ENCODE measurements at regions not wholly inside any gene's neighbourhood (a gene's known extent, or its start where the extent isn't known, plus 50 kb on each side); places are given as distances from the start of the nearest gene placed in this dataset.

GRCh38 chr18:39802648-39803229 is 2152.3 kb upstream of the PIK3C3 start:
- 93% methylated on average over 13 of the region's 17 CpGs for WGBS (ENCODE audit: insufficient coverage)

GRCh38 chr18:39801848-39802247 is 2153.2 kb upstream of the PIK3C3 start:
- no peaks in the 10 kb centered on the region for H3K27me3 ChIP-seq (ENCODE audit: control insufficient read depth, insufficient read depth, low read length)
- 93% methylated on average over 3 of the region's 9 CpGs for WGBS (ENCODE audit: insufficient coverage)
- no peak overlapping the region for H3K27ac ChIP-seq (ENCODE audit: low read depth, low read length)
- no peak overlapping the region for H3K4me3 ChIP-seq (ENCODE audit: low read depth, low read length)
- H3K4me1 ChIP-seq (ENCODE audit: control insufficient read depth, insufficient read depth, low read length), result peaks cover 10% of the 10 kb centered on the region
- no peaks in the 10 kb centered on the region for H3K36me3 ChIP-seq (ENCODE audit: control insufficient read depth, insufficient read depth, low read length)
- DNase-seq (ENCODE audit: low read depth in 4 of 6, low spot score in 6 of 6), result no peak
- H3K9me3 ChIP-seq (ENCODE audit: control insufficient read depth, insufficient read depth, low read length), result no peaks in the 10 kb centered on the region

More at GRCh38 chr18:39802648-39803229, 2152.3 kb upstream of the PIK3C3 start:
- Histone ChIP-seq H3K4me3 (ENCODE audit: low read depth, low read length) (no peak overlapping the region), H3K9me3 (ENCODE audit: control insufficient read depth, insufficient read depth, low read length) (no peaks in the 10 kb centered on the region), H3K36me3 (ENCODE audit: control insufficient read depth, insufficient read depth, low read length) (no peaks in the 10 kb centered on the region), H3K27me3 (ENCODE audit: control insufficient read depth, insufficient read depth, low read length) (no peaks in the 10 kb centered on the region), H3K27ac (ENCODE audit: low read depth, low read length) (no peak overlapping the region), H3K4me1 (ENCODE audit: control insufficient read depth, insufficient read depth, low read length) (peaks cover 10% of the 10 kb centered on the region)
- DNase-seq (ENCODE audit: low read depth in 4 of 6, low spot score in 6 of 6), result no peak

DNA sequence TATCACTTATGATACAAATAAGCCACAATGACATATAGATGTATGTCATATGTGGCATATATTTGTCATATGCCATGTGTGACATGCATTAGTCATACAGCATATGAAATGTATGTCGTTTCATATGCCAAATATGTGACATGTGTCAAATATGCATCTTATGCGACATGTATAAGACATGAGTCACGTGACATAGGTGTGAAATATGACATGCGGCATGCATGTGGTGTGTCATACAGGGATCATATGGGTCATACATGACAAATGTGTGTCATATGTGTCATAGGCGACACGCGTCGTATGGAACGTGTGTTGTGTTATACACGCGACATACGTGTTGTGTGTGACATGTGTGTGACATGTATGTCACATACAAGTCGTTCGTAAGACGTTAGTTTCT is 2154.0 kb upstream of the PIK3C3 start:
- no peaks in the 10 kb centered on the region for H3K36me3 ChIP-seq (ENCODE audit: control insufficient read depth, insufficient read depth, low read length)
- H3K27ac ChIP-seq (ENCODE audit: low read depth, low read length), result no peak overlapping the region
- no peak overlapping the region for H3K4me3 ChIP-seq (ENCODE audit: low read depth, low read length)
- H3K9me3 ChIP-seq (ENCODE audit: control insufficient read depth, insufficient read depth, low read length), result no peaks in the 10 kb centered on the region
- H3K27me3 ChIP-seq (ENCODE audit: control insufficient read depth, insufficient read depth, low read length), result no peaks in the 10 kb centered on the region
- no peak for DNase-seq (ENCODE audit: low read depth in 4 of 6, low spot score in 6 of 6)
- 96% methylated on average over 15 of the region's 15 CpGs for WGBS (ENCODE audit: insufficient coverage)
- peaks cover 10% of the 10 kb centered on the region for H3K4me1 ChIP-seq (ENCODE audit: control insufficient read depth, insufficient read depth, low read length)

GRCh38 chr18:39799006-39799405 is 2156.0 kb upstream of the PIK3C3 start:
- WGBS (ENCODE audit: insufficient coverage), result 38% methylated on average over 1 of the region's 9 CpGs
- H3K36me3 ChIP-seq (ENCODE audit: control insufficient read depth, insufficient read depth, low read length), result no peaks in the 10 kb centered on the region
- peaks cover 10% of the 10 kb centered on the region for H3K4me1 ChIP-seq (ENCODE audit: control insufficient read depth, insufficient read depth, low read length)
- H3K4me3 ChIP-seq (ENCODE audit: low read depth, low read length), result peak overlapping the region; percentile 48
- DNase-seq (ENCODE audit: low read depth in 4 of 6, low spot score in 6 of 6), result no peak
- no peaks in the 10 kb centered on the region for H3K9me3 ChIP-seq (ENCODE audit: control insufficient read depth, insufficient read depth, low read length)
- H3K27me3 ChIP-seq (ENCODE audit: control insufficient read depth, insufficient read depth, low read length), result no peaks in the 10 kb centered on the region
- H3K27ac ChIP-seq (ENCODE audit: low read depth, low read length), result no peak overlapping the region

DNA sequence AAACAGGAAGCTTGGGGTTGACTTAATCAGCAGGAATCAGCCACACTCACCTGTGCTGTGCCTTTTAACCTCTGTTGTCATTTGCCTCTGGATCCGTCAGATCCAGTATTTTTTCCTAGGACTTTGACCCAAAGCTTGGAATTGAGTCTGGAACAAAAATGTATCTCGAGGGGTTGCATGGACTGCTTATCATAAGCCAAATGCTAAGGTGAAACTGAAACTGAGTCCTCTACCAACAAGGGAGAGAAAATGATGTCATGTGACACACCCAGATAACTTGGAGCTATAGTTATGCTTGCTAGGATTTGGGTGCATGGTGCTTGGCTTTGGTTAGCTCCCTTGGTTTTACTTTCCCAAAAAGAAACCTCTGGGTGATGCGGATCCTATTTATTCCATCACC is 2158.6 kb upstream of the PIK3C3 start:
- Histone ChIP-seq H3K27ac (ENCODE audit: low read depth, low read length) (no peak overlapping the region), H3K4me1 (ENCODE audit: control insufficient read depth, insufficient read depth, low read length) (peaks cover 10% of the 10 kb centered on the region), H3K4me3 (ENCODE audit: low read depth, low read length) (no peak overlapping the region), H3K36me3 (ENCODE audit: control insufficient read depth, insufficient read depth, low read length) (no peaks in the 10 kb centered on the region), H3K9me3 (ENCODE audit: control insufficient read depth, insufficient read depth, low read length) (no peaks in the 10 kb centered on the region), H3K27me3 (ENCODE audit: control insufficient read depth, insufficient read depth, low read length) (no peaks in the 10 kb centered on the region)
- DNase-seq (ENCODE audit: low read depth in 4 of 6, low spot score in 6 of 6), result no peak
- WGBS (ENCODE audit: insufficient coverage), result 97% methylated on average over 2 of the region's 3 CpGs

DNA sequence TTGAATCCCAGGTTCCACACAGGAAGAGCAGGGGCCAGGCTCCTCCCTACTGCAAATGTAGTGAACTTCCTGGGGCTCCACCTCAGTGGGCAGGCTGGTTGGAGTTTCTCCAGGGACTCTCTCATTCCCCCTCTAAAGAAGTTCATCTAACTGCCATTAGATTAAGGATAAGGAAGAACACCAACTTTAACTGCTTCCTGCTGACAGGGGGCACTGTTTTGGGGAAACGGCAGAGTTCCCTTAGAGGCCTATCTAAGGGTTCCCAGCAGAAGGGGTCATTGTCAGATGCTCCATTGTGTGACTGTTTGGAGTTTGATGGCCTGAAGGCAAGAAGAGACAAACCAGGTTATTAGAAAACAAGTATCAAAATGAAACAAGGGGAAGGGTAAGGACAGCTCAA is 2159.7 kb upstream of the PIK3C3 start:
- H3K4me1 ChIP-seq (ENCODE audit: control insufficient read depth, insufficient read depth, low read length), result peaks cover 10% of the 10 kb centered on the region
- no peaks in the 10 kb centered on the region for H3K27me3 ChIP-seq (ENCODE audit: control insufficient read depth, insufficient read depth, low read length)
- H3K9me3 ChIP-seq (ENCODE audit: control insufficient read depth, insufficient read depth, low read length), result no peaks in the 10 kb centered on the region
- no peak for DNase-seq (ENCODE audit: low read depth in 4 of 6, low spot score in 6 of 6)
- 80% methylated on average over 1 of the region's 1 CpG for WGBS (ENCODE audit: insufficient coverage)
- no peak overlapping the region for H3K27ac ChIP-seq (ENCODE audit: low read depth, low read length)
- no peak overlapping the region for H3K4me3 ChIP-seq (ENCODE audit: low read depth, low read length)
- H3K36me3 ChIP-seq (ENCODE audit: control insufficient read depth, insufficient read depth, low read length), result no peaks in the 10 kb centered on the region

DNA sequence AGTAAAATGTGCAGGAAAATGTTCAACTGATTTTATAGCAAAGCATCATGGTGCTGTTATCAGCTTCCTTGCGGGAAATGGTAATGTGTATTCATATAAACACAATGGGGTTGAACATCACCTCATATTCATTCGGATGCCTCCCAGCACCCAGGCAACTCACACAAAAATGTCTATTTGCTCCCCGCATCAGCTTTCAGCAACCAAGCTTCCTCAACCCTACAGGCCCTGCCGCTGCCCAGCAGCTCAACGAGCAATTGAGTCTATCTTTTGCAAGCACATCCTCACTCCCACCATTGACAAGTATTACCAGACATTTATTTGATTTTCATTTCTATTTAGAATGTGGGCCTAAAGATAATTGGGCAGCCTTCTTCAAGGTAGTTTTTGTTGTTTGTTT is 2161.4 kb upstream of the PIK3C3 start:
- H3K27me3 ChIP-seq (ENCODE audit: control insufficient read depth, insufficient read depth, low read length), result no peaks in the 10 kb centered on the region
- H3K36me3 ChIP-seq (ENCODE audit: control insufficient read depth, insufficient read depth, low read length), result no peaks in the 10 kb centered on the region
- H3K9me3 ChIP-seq (ENCODE audit: control insufficient read depth, insufficient read depth, low read length), result no peaks in the 10 kb centered on the region
- WGBS (ENCODE audit: insufficient coverage), result 60% methylated on average over 1 of the region's 5 CpGs
- H3K4me3 ChIP-seq (ENCODE audit: low read depth, low read length), result no peak overlapping the region
- no peak overlapping the region for H3K27ac ChIP-seq (ENCODE audit: low read depth, low read length)
- H3K4me1 ChIP-seq (ENCODE audit: control insufficient read depth, insufficient read depth, low read length), result no peaks in the 10 kb centered on the region
- peak in 1 of 6 donors; percentile 61 for DNase-seq (ENCODE audit: low read depth in 4 of 6, low spot score in 6 of 6)

- Histone ChIP-seq H3K4me1 (ENCODE audit: control insufficient read depth, insufficient read depth, low read length) (peaks cover 3% of the 10 kb centered on the region), H3K4me3 (ENCODE audit: low read depth, low read length) (no peak overlapping the region), H3K9me3 (ENCODE audit: control insufficient read depth, insufficient read depth, low read length) (no peaks in the 10 kb centered on the region), H3K27me3 (ENCODE audit: control insufficient read depth, insufficient read depth, low read length) (no peaks in the 10 kb centered on the region), H3K36me3 (ENCODE audit: control insufficient read depth, insufficient read depth, low read length) (no peaks in the 10 kb centered on the region), H3K27ac (ENCODE audit: low read depth, low read length) (no peak overlapping the region)
- no CpG with 5 or more reads among the region's 1 CpG for WGBS (ENCODE audit: insufficient coverage)
- no peak for DNase-seq (ENCODE audit: low read depth in 4 of 6, low spot score in 6 of 6)
Observed at GRCh38 chr18:39788383-39788782, 2166.7 kb upstream of the PIK3C3 start.

DNA sequence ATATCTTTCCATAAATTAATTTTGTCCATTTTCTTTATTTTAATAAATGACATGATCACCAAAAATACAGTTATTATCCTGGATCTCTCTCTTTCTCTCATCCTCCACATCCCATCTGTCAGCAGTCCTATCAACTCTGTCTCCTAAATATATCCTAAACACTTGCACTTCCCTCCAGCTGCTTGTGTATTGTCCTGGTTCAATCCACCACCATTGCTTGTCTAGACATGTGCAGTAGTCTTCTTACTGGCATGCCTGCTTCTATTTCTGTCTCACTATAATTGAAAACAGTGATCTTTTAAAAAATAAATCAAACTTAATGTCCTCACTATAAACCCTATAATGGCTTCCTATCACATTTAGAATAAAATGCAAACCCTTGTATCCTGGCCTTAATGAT is 2168.6 kb upstream of the PIK3C3 start:
- H3K9me3 ChIP-seq (ENCODE audit: control insufficient read depth, insufficient read depth, low read length), result no peaks in the 10 kb centered on the region
- no peak for DNase-seq (ENCODE audit: low read depth in 4 of 6, low spot score in 6 of 6)
- no peaks in the 10 kb centered on the region for H3K27me3 ChIP-seq (ENCODE audit: control insufficient read depth, insufficient read depth, low read length)
- H3K27ac ChIP-seq (ENCODE audit: low read depth, low read length), result no peak overlapping the region
- H3K36me3 ChIP-seq (ENCODE audit: control insufficient read depth, insufficient read depth, low read length), result no peaks in the 10 kb centered on the region
- H3K4me1 ChIP-seq (ENCODE audit: control insufficient read depth, insufficient read depth, low read length), result peaks cover 3% of the 10 kb centered on the region
- no peak overlapping the region for H3K4me3 ChIP-seq (ENCODE audit: low read depth, low read length)

DNA sequence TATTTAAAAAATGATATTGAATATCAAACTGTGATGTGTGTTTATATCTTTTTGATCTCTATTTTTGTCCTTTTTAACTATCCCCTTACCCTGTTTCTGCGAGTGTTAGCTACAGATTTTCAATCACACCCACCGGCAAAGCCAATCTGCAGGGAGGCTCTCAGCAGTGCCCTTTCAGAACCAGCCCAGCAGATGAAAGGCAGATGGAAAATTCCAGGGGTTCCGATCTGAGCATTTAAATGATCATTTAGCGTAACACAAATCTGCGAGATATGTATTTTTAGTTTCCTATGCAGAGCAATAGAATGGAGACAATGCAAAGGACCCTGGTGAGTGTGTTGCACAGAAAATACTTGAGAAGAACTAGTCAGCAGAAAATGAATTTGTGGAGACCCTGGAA is 2170.5 kb upstream of the PIK3C3 start:
- Histone ChIP-seq H3K27ac (ENCODE audit: low read depth, low read length) (no peak overlapping the region), H3K9me3 (ENCODE audit: control insufficient read depth, insufficient read depth, low read length) (no peaks in the 10 kb centered on the region), H3K36me3 (ENCODE audit: control insufficient read depth, insufficient read depth, low read length) (no peaks in the 10 kb centered on the region), H3K4me1 (ENCODE audit: control insufficient read depth, insufficient read depth, low read length) (peaks cover 3% of the 10 kb centered on the region), H3K27me3 (ENCODE audit: control insufficient read depth, insufficient read depth, low read length) (no peaks in the 10 kb centered on the region), H3K4me3 (ENCODE audit: low read depth, low read length) (no peak overlapping the region)
- peak in 1 of 6 donors; percentile 71 for DNase-seq (ENCODE audit: low read depth in 4 of 6, low spot score in 6 of 6)
- 30% methylated on average over 5 of the region's 5 CpGs for WGBS (ENCODE audit: insufficient coverage)
